CD4-positive, alpha-beta T cell (primary cell): ENCODE measurements at regions not wholly inside any gene's neighbourhood (a gene's known extent, or its start where the extent isn't known, plus 50 kb on each side); places are given as distances from the start of the nearest gene placed in this dataset.

Source experiments
- ATAC-seq: fragments of 200-7000 bp; cut with Tn5 transposase; one replicate; pipeline ENCODE4 v1.10.0; 2022; ENCODE audit warnings: mild to moderate bottlenecking; ENCODE audit not compliant: poor library complexity
- CTCF ChIA-PET: fragments of 350-600 bp; sonication (Branson Sonifier 250); formaldehyde crosslinking; loops from one replicate; lab custom pipeline; 2021; ENCODE audit warnings: antibody characterized with exemption, inconsistent platforms; lab: Charles Lee
- POLR2A ChIA-PET: fragments of 350-600 bp; sonication (Branson Sonifier 250); formaldehyde crosslinking; loops from one replicate; lab custom pipeline; 2021; ENCODE audit warnings: antibody characterized with exemption, inconsistent platforms; lab: Charles Lee
- DNase-seq, 14 experiments: peaks; one replicate each; pipeline ENCODE4 v3.0.0-alpha.2; 2013 to 2020; ENCODE audit warnings: mixed read lengths in 2 of 14
- H3K27ac ChIP-seq, 2 donors: one replicate each; pipeline versions ENCODE4 v1.5.1 to v1.7.0; 2013; ENCODE audit warnings: low read length in 2 of 2, low read depth in 1 of 2, mild to moderate bottlenecking in 1 of 2
- H3K27me3 ChIP-seq, 2 experiments: 1 replicate in 1 of 2; 2 replicates in 1 of 2; pipeline versions ENCODE4 v1.6.1 to v1.7.0; 2013; ENCODE audit warnings: low read length in 2 of 2, control low read depth in 1 of 2, mild to moderate bottlenecking in 1 of 2, moderate library complexity in 1 of 2; ENCODE audit not compliant: insufficient read depth in 2 of 2, control insufficient read depth in 1 of 2
- H3K36me3 ChIP-seq: one replicate; pipeline ENCODE4 v1.6.1; 2013; ENCODE audit warnings: low read length, control low read depth; ENCODE audit not compliant: insufficient read depth
- H3K4me1 ChIP-seq: one replicate; pipeline ENCODE4 v1.6.1; 2013; ENCODE audit warnings: low read length, control low read depth; ENCODE audit not compliant: insufficient read depth
- H3K4me3 ChIP-seq: one replicate; pipeline ENCODE4 v1.5.1; 2013; ENCODE audit warnings: mild to moderate bottlenecking, low read length, moderate library complexity
- H3K9me3 ChIP-seq, 2 experiments: 1 replicate in 1 of 2; 2 replicates in 1 of 2; pipeline versions ENCODE4 v1.6.1 to v1.7.0; 2013; ENCODE audit warnings: low read length in 2 of 2, mild to moderate bottlenecking in 2 of 2, control low read depth in 1 of 2, moderate library complexity in 1 of 2; ENCODE audit not compliant: control insufficient read depth in 1 of 2, insufficient read depth in 1 of 2
- H3K27ac Mint-ChIP-seq: one replicate; pipeline ENCODE4 v1.8.0; 2020; ENCODE audit warnings: mixed read lengths
- H3K27me3 Mint-ChIP-seq: one replicate; pipeline ENCODE4 v1.8.0; 2021; ENCODE audit warnings: mixed read lengths
- H3K36me3 Mint-ChIP-seq: one replicate; pipeline ENCODE4 v1.8.0; 2021; ENCODE audit warnings: low read depth, mixed read lengths
- H3K4me1 Mint-ChIP-seq: one replicate; pipeline ENCODE4 v1.8.0; 2021; ENCODE audit warnings: low read depth, mixed read lengths
- H3K4me3 Mint-ChIP-seq: one replicate; pipeline ENCODE4 v1.8.0; 2020; ENCODE audit warnings: mild to moderate bottlenecking, mixed read lengths
- H3K9me3 Mint-ChIP-seq: one replicate; pipeline ENCODE4 v1.8.0; 2020; ENCODE audit warnings: mixed read lengths
- CTCF ChIP-seq: fragments of 200-600 bp; IDR thresholded peaks from one replicate; pipeline ENCODE4 v1.8.0; 2022; ENCODE audit warnings: antibody characterized with exemption, mild to moderate bottlenecking
- intact Hi-C, 2 experiments: fragments of 100-400 bp; cut with DNase I in 1 of 2; cut with micrococcal nuclease in 1 of 2; formaldehyde crosslinking; loops; one replicate each; pipeline versions ENCODE4 v1.15.1 to v1.9.0; 2023 to 2025; cut with DNase I, micrococcal nuclease

- CTCF ChIA-PET: no interaction called here
- Histone ChIP-seq H3K9me3 (peaks cover 0 to 6% of the 10 kb centered on the region in 2 experiments), H3K4me3 (no peak overlapping the region), H3K27me3 (peaks cover 0 to 4% of the 10 kb centered on the region in 2 experiments), H3K36me3 (no peaks in the 10 kb centered on the region), H3K27ac (no peak overlapping the region), H3K4me1 (no peaks in the 10 kb centered on the region)
- Mint-ChIP-seq H3K27me3 (peaks cover 15% of the 10 kb centered on the region), H3K9me3 (no peaks in the 10 kb centered on the region), H3K4me3 (no peak overlapping the region), H3K36me3 (no peaks in the 10 kb centered on the region), H3K27ac (no peak overlapping the region), H3K4me1 (no peaks in the 10 kb centered on the region)
- POLR2A ChIA-PET: no interaction called here
- intact Hi-C loops: no loop called here
- ATAC-seq (no peak), DNase-seq (no peak)
- no peak for TF ChIP-seq CTCF
Observed at GRCh38 chr9:135265931-135266330, 178.5 kb downstream of the OLFM1 start.

GRCh38 chr9:135267191-135267809, 179.8 kb downstream of the OLFM1 start:
- Histone ChIP-seq H3K4me1 (no peaks in the 10 kb centered on the region), H3K27me3 (peaks cover 0 to 4% of the 10 kb centered on the region in 2 experiments), H3K4me3 (no peak overlapping the region), H3K36me3 (no peaks in the 10 kb centered on the region), H3K27ac (no peak overlapping the region), H3K9me3 (peaks cover 0 to 9% of the 10 kb centered on the region in 2 experiments)
- H3K4me3 Mint-ChIP-seq: no peak overlapping the region
- ChIA-PET POLR2A (no interaction called here), CTCF (no interaction called here)
- peaks cover 28% of the 10 kb centered on the region for H3K27me3 Mint-ChIP-seq
- H3K27ac Mint-ChIP-seq: no peak overlapping the region
- no peaks in the 10 kb centered on the region for H3K9me3 Mint-ChIP-seq
- ATAC-seq (no peak), DNase-seq (no peak)
- TF ChIP-seq CTCF: no peak
- no peaks in the 10 kb centered on the region for H3K4me1 Mint-ChIP-seq
- H3K36me3 Mint-ChIP-seq: no peaks in the 10 kb centered on the region
- intact Hi-C loops: no loop called here

GRCh38 chr9:135268031-135268430, 180.6 kb downstream of the OLFM1 start:
- CTCF ChIA-PET: no interaction called here

More at GRCh38 chr9:135268031-135268430, 180.6 kb downstream of the OLFM1 start:
- peaks cover 0 to 4% of the 10 kb centered on the region in 2 experiments for H3K27me3 ChIP-seq
- no peak overlapping the region for H3K27ac ChIP-seq
- ATAC-seq (no peak), DNase-seq (no peak)
- Mint-ChIP-seq H3K4me3 (no peak overlapping the region), H3K4me1 (no peaks in the 10 kb centered on the region), H3K27ac (no peak overlapping the region), H3K9me3 (no peaks in the 10 kb centered on the region), H3K36me3 (no peaks in the 10 kb centered on the region), H3K27me3 (peaks cover 28% of the 10 kb centered on the region)
- no peak overlapping the region for H3K4me3 ChIP-seq
- no peak for TF ChIP-seq CTCF
- peaks cover 0 to 3% of the 10 kb centered on the region in 2 experiments for H3K9me3 ChIP-seq
- intact Hi-C loops: no loop called here
- no peaks in the 10 kb centered on the region for H3K4me1 ChIP-seq
- H3K36me3 ChIP-seq: no peaks in the 10 kb centered on the region
- POLR2A ChIA-PET: no interaction called here
